Lung (tissue), 11 donors: ENCODE measurements at regions not wholly inside any gene's neighbourhood (a gene's known extent, or its start where the extent isn't known, plus 50 kb on each side); places are given as distances from the start of the nearest gene placed in this dataset.
A peak's percentile ranks its signal among the peaks of the same experiment; 100 is the strongest.

Experiments used
- ATAC-seq: fragments of 200-7000 bp; cut with Tn5 transposase; one replicate; pipeline ENCODE4 v1.9.1; 2020; ENCODE audit warnings: moderate number of reproducible peaks; ENCODE audit not compliant: insufficient read depth, low FRiP score
- DNase-seq, 3 donors: peaks; one replicate each; pipeline ENCODE4 v3.0.0-alpha.2; 2013 to 2017
- H3K27ac ChIP-seq, 2 donors: one replicate each; pipeline ENCODE4 v1.5.1; 2013; ENCODE audit warnings: mild to moderate bottlenecking in 2 of 2, moderate library complexity in 2 of 2, control low read depth in 1 of 2, inconsistent platforms in 1 of 2, low read depth in 1 of 2, low read length in 1 of 2
- H3K27me3 ChIP-seq, 3 donors: one replicate each; pipeline ENCODE4 v1.5.1; 2013; ENCODE audit warnings: low read length in 2 of 3; ENCODE audit not compliant: control insufficient read depth in 3 of 3, insufficient read depth in 3 of 3
- H3K36me3 ChIP-seq, 4 donors: one replicate each; pipeline ENCODE4 v1.5.1; 2013; ENCODE audit warnings: low read length in 4 of 4, mild to moderate bottlenecking in 1 of 4, moderate library complexity in 1 of 4; ENCODE audit not compliant: control insufficient read depth in 4 of 4, insufficient read depth in 4 of 4
- H3K4me1 ChIP-seq, 5 donors: one replicate each; pipeline ENCODE4 v1.5.1; 2013; ENCODE audit warnings: low read length in 5 of 5, mild to moderate bottlenecking in 2 of 5, moderate library complexity in 1 of 5; ENCODE audit not compliant: control insufficient read depth in 5 of 5, insufficient read depth in 5 of 5
- H3K4me3 ChIP-seq: one replicate; pipeline ENCODE4 v1.5.1; 2013; ENCODE audit warnings: mild to moderate bottlenecking, control low read depth, moderate library complexity
- H3K9ac ChIP-seq, 2 donors: one replicate each; pipeline ENCODE4 v1.5.1; 2013; ENCODE audit warnings: low read length in 2 of 2, control low read depth in 1 of 2; ENCODE audit not compliant: insufficient read depth in 1 of 2
- H3K9me3 ChIP-seq, 4 donors: one replicate each; pipeline ENCODE4 v1.5.1; 2013; ENCODE audit warnings: low read length in 3 of 4, mild to moderate bottlenecking in 1 of 4, moderate library complexity in 1 of 4; ENCODE audit not compliant: control insufficient read depth in 4 of 4, insufficient read depth in 3 of 4
- CTCF ChIP-seq: IDR thresholded peaks from 2 replicates; pipeline ENCODE4 v1.5.1; 2012; ENCODE audit warnings: mild to moderate bottlenecking; ENCODE audit errors: control extremely low read depth, extremely low read depth
- WGBS, 2 donors: extraction: QIAGEN DNeasy Blood & Tissue Kit; methylation state at CpG; one replicate each; pipeline ENCODE4 v1.1.7; 2013; 5-methylcytosine and 5-hydroxymethylcytosine counted together
- donor health status: control.
- donor health status: control.
- donor health status: Bipolar disorder and iron deficiency.
- donor health status: healthy.
- donor health status: DM: yes; HTN: yes; CAD: no.

- no peak for ATAC-seq
- H3K9me3 ChIP-seq = no peaks in the 10 kb centered on the region
Measured at GRCh38 chr10:113991091-113991860, 52.4 kb upstream of the ADRB1 start.

GRCh38 chr10:113992471-113993011 lies 51.1 kb upstream of the ADRB1 start:
- H3K9ac ChIP-seq = no peak overlapping the region
- H3K36me3 ChIP-seq = no peaks in the 10 kb centered on the region
- DNase-seq = no peak
- no peak overlapping the region for H3K27ac ChIP-seq
- peaks cover 0 to 6% (median 0%) of the 10 kb centered on the region in 5 donors for H3K4me1 ChIP-seq
- H3K9me3 ChIP-seq = no peaks in the 10 kb centered on the region
- no peaks in the 10 kb centered on the region for H3K27me3 ChIP-seq
- H3K4me3 ChIP-seq = no peak overlapping the region
- no peak for ATAC-seq
- 77 to 81% methylated on average over 9 of the region's 9 CpGs for WGBS, 2 donors
- no peak for TF ChIP-seq CTCF

More at GRCh38 chr10:113991091-113991860, 52.4 kb upstream of the ADRB1 start:
- 82 to 87% methylated on average over 11 of the region's 11 CpGs for WGBS, 2 donors
- TF ChIP-seq CTCF = no peak
- peaks cover 0 to 6% (median 0%) of the 10 kb centered on the region in 5 donors for H3K4me1 ChIP-seq
- H3K36me3 ChIP-seq = no peaks in the 10 kb centered on the region
- no peak for DNase-seq
- no peak overlapping the region for H3K9ac ChIP-seq
- H3K4me3 ChIP-seq = no peak overlapping the region
- no peaks in the 10 kb centered on the region for H3K27me3 ChIP-seq
- no peak overlapping the region for H3K27ac ChIP-seq

GRCh38 chr10:113993489-113993991 lies 50.1 kb upstream of the ADRB1 start:
- no peaks in the 10 kb centered on the region for H3K36me3 ChIP-seq
- H3K4me1 ChIP-seq = peaks cover 0 to 6% (median 0%) of the 10 kb centered on the region in 5 donors
- no peak overlapping the region for H3K9ac ChIP-seq
- H3K27ac ChIP-seq = no peak overlapping the region
- no peak for TF ChIP-seq CTCF
- H3K9me3 ChIP-seq = no peaks in the 10 kb centered on the region
- peak; percentile 23 to 71 (median 64) for DNase-seq
- 25 to 48% methylated on average over 3 of the region's 3 CpGs for WGBS, 2 donors
- H3K27me3 ChIP-seq = no peaks in the 10 kb centered on the region
- ATAC-seq = no peak
- H3K4me3 ChIP-seq = no peak overlapping the region
